A549 (cell line): ENCODE measurements at regions not wholly inside any gene's neighbourhood (a gene's known extent, or its start where the extent isn't known, plus 50 kb on each side); places are given as distances from the start of the nearest gene placed in this dataset.

Experiments
- JUNB ChIP-seq: fragments of >200 bp; sonication (Bioruptor Twin); formaldehyde crosslinking; IDR thresholded peaks from 2 replicates; pipeline ENCODE4 v1.6.1; 2016
- KDM1A ChIP-seq: fragments of 200-600 bp; sonication (generic); IDR thresholded peaks from 2 replicates; pipeline ENCODE4 v1.6.1; 2016; ENCODE audit warnings: low read depth, mild to moderate bottlenecking
- MAZ ChIP-seq: fragments of 150-350 bp; IDR thresholded peaks from 2 replicates; pipeline ENCODE4 v1.6.1; 2014; ENCODE audit warnings: antibody characterized with exemption, low read depth, low read length, borderline replicate concordance
- MYC ChIP-seq: IDR thresholded peaks from 2 replicates; pipeline ENCODE4 v1.6.1; 2012; ENCODE audit warnings: mild to moderate bottlenecking, inconsistent platforms, low read length, improper control_type of control experiment, borderline replicate concordance
- NR3C1 ChIP-seq: fragments of >200 bp; sonication (Bioruptor Twin); formaldehyde crosslinking; IDR thresholded peaks from 3 replicates; pipeline ENCODE4 v1.6.1; 2017
- POLR2A ChIP-seq: IDR thresholded peaks from 2 replicates; pipeline ENCODE4 v1.6.1; 2012; ENCODE audit warnings: mild to moderate bottlenecking, low read length
- RAD21 ChIP-seq, 2 experiments: fragments of >200 bp in 1 of 2; sonication (Bioruptor Twin) in 1 of 2; formaldehyde crosslinking in 1 of 2; IDR thresholded peaks in 1 of 2; conservative IDR thresholded peaks in 1 of 2; 2 replicates in 1 of 2; 3 replicates in 1 of 2; pipeline ENCODE4 v1.6.1; 2012 to 2018; ENCODE audit warnings: inconsistent platforms in 1 of 2
- TF ChIP-seq, protein P1 (sequence below): fragments of >200 bp; sonication (Bioruptor Twin); formaldehyde crosslinking; IDR thresholded peaks from 3 replicates; pipeline ENCODE4 v1.5.1; 2016

DNA sequence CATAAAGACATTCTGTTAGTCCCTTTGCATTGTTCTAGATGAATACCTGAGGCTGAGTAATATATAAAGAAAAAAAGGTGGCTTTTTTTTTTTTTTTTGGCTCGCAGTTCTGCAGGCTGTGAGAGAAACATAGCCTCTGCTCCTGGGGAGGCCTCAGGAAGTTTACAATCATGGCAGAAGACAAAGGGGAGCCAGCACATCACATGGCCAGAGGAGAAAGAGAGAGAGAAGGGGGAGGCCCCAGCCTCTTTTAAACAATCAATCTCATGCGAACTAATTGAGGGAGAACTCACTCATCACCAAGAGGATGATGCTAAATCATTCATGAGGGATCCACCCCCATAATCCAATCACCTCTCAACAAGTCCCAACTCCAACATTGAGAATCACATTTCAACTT lies 364.0 kb upstream of the EPHA5 start:
- TF ChIP-seq MAZ (no peak), KDM1A (no peak), RAD21 (conservative IDR thresholded peaks at IDR 0.05 in 1 of 2, IDR thresholded peaks at IDR 0.05 in 1 of 2) (no peak), JUNB (no peak), MYC (no peak), NR3C1 (no peak), POLR2A (no peak)
- TF ChIP-seq, protein P1, sequence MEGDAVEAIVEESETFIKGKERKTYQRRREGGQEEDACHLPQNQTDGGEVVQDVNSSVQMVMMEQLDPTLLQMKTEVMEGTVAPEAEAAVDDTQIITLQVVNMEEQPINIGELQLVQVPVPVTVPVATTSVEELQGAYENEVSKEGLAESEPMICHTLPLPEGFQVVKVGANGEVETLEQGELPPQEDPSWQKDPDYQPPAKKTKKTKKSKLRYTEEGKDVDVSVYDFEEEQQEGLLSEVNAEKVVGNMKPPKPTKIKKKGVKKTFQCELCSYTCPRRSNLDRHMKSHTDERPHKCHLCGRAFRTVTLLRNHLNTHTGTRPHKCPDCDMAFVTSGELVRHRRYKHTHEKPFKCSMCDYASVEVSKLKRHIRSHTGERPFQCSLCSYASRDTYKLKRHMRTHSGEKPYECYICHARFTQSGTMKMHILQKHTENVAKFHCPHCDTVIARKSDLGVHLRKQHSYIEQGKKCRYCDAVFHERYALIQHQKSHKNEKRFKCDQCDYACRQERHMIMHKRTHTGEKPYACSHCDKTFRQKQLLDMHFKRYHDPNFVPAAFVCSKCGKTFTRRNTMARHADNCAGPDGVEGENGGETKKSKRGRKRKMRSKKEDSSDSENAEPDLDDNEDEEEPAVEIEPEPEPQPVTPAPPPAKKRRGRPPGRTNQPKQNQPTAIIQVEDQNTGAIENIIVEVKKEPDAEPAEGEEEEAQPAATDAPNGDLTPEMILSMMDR, result no peak
